ENCODE measurements at regions not wholly inside any gene's neighbourhood (a gene's known extent, or its start where the extent isn't known, plus 50 kb on each side); places are given as distances from the start of the nearest gene placed in this dataset.

DNA sequence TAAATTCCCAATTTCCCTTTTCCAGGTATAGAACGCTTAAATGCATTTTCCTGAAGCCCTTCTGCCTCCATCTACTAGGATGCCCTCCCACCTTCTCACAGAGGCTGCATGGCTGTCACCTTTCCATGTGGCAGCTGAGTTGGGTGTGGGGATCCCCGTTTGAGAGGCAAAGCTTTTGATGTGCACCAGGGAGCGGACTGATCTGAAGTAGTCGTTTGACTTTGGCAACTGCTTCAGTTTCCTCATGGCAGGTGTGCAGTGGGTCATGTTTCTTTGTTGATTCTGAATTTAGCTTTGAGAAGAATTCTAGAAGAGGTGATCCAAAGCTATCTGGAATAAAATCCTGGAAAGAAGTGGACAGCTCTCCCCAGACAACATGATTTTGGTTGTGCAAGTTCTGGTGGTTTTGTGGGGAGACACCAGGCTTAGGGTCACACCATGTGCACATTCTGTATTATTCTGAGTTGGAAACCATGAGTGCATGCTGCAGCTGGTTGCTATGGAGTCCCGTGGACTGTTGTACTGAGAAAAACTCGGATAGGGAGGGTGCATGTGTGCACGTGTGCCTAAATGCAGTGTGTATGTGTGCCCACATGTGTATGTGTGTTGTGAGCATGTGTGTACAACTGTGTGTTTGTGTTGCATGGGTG, 63.5 kb downstream of the GADD45G start:
- TF ChIP-seq, protein P1, sequence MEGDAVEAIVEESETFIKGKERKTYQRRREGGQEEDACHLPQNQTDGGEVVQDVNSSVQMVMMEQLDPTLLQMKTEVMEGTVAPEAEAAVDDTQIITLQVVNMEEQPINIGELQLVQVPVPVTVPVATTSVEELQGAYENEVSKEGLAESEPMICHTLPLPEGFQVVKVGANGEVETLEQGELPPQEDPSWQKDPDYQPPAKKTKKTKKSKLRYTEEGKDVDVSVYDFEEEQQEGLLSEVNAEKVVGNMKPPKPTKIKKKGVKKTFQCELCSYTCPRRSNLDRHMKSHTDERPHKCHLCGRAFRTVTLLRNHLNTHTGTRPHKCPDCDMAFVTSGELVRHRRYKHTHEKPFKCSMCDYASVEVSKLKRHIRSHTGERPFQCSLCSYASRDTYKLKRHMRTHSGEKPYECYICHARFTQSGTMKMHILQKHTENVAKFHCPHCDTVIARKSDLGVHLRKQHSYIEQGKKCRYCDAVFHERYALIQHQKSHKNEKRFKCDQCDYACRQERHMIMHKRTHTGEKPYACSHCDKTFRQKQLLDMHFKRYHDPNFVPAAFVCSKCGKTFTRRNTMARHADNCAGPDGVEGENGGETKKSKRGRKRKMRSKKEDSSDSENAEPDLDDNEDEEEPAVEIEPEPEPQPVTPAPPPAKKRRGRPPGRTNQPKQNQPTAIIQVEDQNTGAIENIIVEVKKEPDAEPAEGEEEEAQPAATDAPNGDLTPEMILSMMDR (IDR thresholded peaks at IDR 0.05), result no peak
- TF ChIP-seq POLR2A (IDR thresholded peaks at IDR 0.05), result no peak
- TF ChIP-seq POLR2AphosphoS5 (IDR thresholded peaks at IDR 0.05), result no peak

Data from breast epithelium (tissue), 3 donors.